Activated CD8-positive, alpha-beta memory T cell treated with anti-CD3 and anti-CD28 coated beads for 36 hours (primary cell): ENCODE measurements at regions not wholly inside any gene's neighbourhood (a gene's known extent, or its start where the extent isn't known, plus 50 kb on each side); places are given as distances from the start of the nearest gene placed in this dataset.
"Not testable (repeated sequence)": the region's sequence is repeated elsewhere in the genome, so short reads cannot be mapped to it uniquely, and the experiment has no call there.

Source experiments
- CTCF ChIA-PET: fragments of 350-600 bp; sonication (Branson Sonifier 250); formaldehyde crosslinking; loops from one replicate; lab custom pipeline; 2021; ENCODE audit warnings: antibody characterized with exemption; lab: Charles Lee
- POLR2A ChIA-PET: fragments of 350-600 bp; sonication (Branson Sonifier 250); formaldehyde crosslinking; loops from one replicate; lab custom pipeline; 2021; ENCODE audit warnings: antibody characterized with exemption; lab: Charles Lee

GRCh38 chr10:108956149-108956548, 967.2 kb downstream of the XPNPEP1 start:
- ChIA-PET CTCF (no interaction called here), POLR2A (no interaction called here)

GRCh38 chr10:108920029-108920428, 1003.3 kb downstream of the XPNPEP1 start:
- CTCF ChIA-PET, POLR2A ChIA-PET: not testable (repeated sequence)

GRCh38 chr10:108913300-108913699, 1010.0 kb downstream of the XPNPEP1 start:
- ChIA-PET CTCF (no interaction called here), POLR2A (no interaction called here)

- CTCF ChIA-PET, result interaction anchor here (0.5 kb wide), 1 partner anchor 1898 kb away, joined by 3 read pairs; no protein-coding TSS in a partner anchor
- POLR2A ChIA-PET, result no interaction called here
Observed at GRCh38 chr10:108911814-108912541, 1011.3 kb downstream of the XPNPEP1 start.

- CTCF ChIA-PET, result no interaction called here
- POLR2A ChIA-PET, result no interaction called here
Observed at GRCh38 chr10:108908096-108908495, 1015.2 kb downstream of the XPNPEP1 start.

- ChIA-PET POLR2A (no interaction called here), CTCF (no interaction called here)
Observed at GRCh38 chr10:108905821-108906220, 1017.5 kb downstream of the XPNPEP1 start.

- ChIA-PET CTCF (no interaction called here), POLR2A (no interaction called here)
Observed at GRCh38 chr10:108905171-108905570, 1018.1 kb downstream of the XPNPEP1 start.

GRCh38 chr10:108904163-108904838, 1019.0 kb downstream of the XPNPEP1 start:
- ChIA-PET POLR2A (no interaction called here), CTCF (no interaction called here)

- CTCF ChIA-PET, result no interaction called here
- POLR2A ChIA-PET, result no interaction called here
Observed at GRCh38 chr10:108902619-108903285, 1020.6 kb downstream of the XPNPEP1 start.

- ChIA-PET CTCF (no interaction called here), POLR2A (no interaction called here)
Observed at GRCh38 chr10:108901781-108902618, 1021.3 kb downstream of the XPNPEP1 start.

GRCh38 chr10:108899670-108900069, 1023.6 kb downstream of the XPNPEP1 start:
- ChIA-PET POLR2A (no interaction called here), CTCF (no interaction called here)

GRCh38 chr10:108894402-108895301, 1028.7 kb downstream of the XPNPEP1 start:
- POLR2A ChIA-PET, result no interaction called here
- CTCF ChIA-PET, result no interaction called here

- POLR2A ChIA-PET, result no interaction called here
Observed at GRCh38 chr10:108877095-108877561, 1046.2 kb downstream of the XPNPEP1 start.

GRCh38 chr10:108872854-108873253, 1050.5 kb downstream of the XPNPEP1 start:
- ChIA-PET CTCF (no interaction called here), POLR2A (no interaction called here)

More at GRCh38 chr10:108877095-108877561, 1046.2 kb downstream of the XPNPEP1 start:
- CTCF ChIA-PET, result no interaction called here

GRCh38 chr10:108868881-108869280, 1054.4 kb downstream of the XPNPEP1 start:
- ChIA-PET POLR2A (no interaction called here), CTCF (no interaction called here)

GRCh38 chr10:108862676-108863350, 1060.5 kb downstream of the XPNPEP1 start:
- CTCF ChIA-PET, result no interaction called here
- POLR2A ChIA-PET, result no interaction called here

GRCh38 chr10:108861181-108861754, 1062.0 kb downstream of the XPNPEP1 start:
- CTCF ChIA-PET, result no interaction called here
- POLR2A ChIA-PET, result no interaction called here

GRCh38 chr10:108852211-108852610, 1071.1 kb downstream of the XPNPEP1 start:
- ChIA-PET POLR2A (no interaction called here), CTCF (no interaction called here)
